CD4-positive, alpha-beta memory T cell (primary cell): ENCODE measurements at regions not wholly inside any gene's neighbourhood (a gene's known extent, or its start where the extent isn't known, plus 50 kb on each side); places are given as distances from the start of the nearest gene placed in this dataset.
A peak's percentile ranks its signal among the peaks of the same experiment; 100 is the strongest.

Source experiments
- CTCF ChIA-PET: fragments of 350-600 bp; sonication (Branson Sonifier 250); formaldehyde crosslinking; loops from one replicate; lab custom pipeline; 2021; ENCODE audit warnings: inconsistent platforms; ENCODE audit not compliant: partially characterized antibody; lab: Charles Lee
- POLR2A ChIA-PET: fragments of 350-600 bp; sonication (Branson Sonifier 250); formaldehyde crosslinking; loops from one replicate; lab custom pipeline; 2021; ENCODE audit not compliant: partially characterized antibody; lab: Charles Lee
- DNase-seq, 5 donors: peaks; one replicate each; pipeline versions ENCODE4 v3.0.0 to v3.0.0-alpha.2; 2020 to 2022; ENCODE audit warnings: mixed read lengths in 1 of 5
- H3K27ac ChIP-seq: one replicate; pipeline ENCODE4 v1.7.0; 2013; ENCODE audit warnings: low read depth, low read length
- H3K27me3 ChIP-seq: 2 replicates; pipeline ENCODE4 v1.7.0; 2013; ENCODE audit warnings: mild to moderate bottlenecking, low read length, moderate library complexity; ENCODE audit not compliant: insufficient read depth
- H3K36me3 ChIP-seq: 2 replicates; pipeline ENCODE4 v1.7.0; 2013; ENCODE audit warnings: mild to moderate bottlenecking, low read length, moderate library complexity; ENCODE audit not compliant: insufficient read depth
- H3K4me1 ChIP-seq: 2 replicates; pipeline ENCODE4 v1.7.0; 2013; ENCODE audit warnings: mild to moderate bottlenecking, low read length, moderate library complexity; ENCODE audit not compliant: insufficient read depth
- H3K4me3 ChIP-seq, 2 donors: one replicate each; pipeline ENCODE4 v1.7.0; 2013; ENCODE audit warnings: low read length in 2 of 2, mild to moderate bottlenecking in 1 of 2
- H3K9me3 ChIP-seq, 2 donors: one replicate each; pipeline ENCODE4 v1.7.0; 2013; ENCODE audit warnings: low read length in 2 of 2, control low read depth in 1 of 2; ENCODE audit not compliant: control insufficient read depth in 1 of 2
- H3K27ac Mint-ChIP-seq, 7 donors: one replicate each; pipeline ENCODE4 v1.8.0; 2020 to 2021; ENCODE audit warnings: mixed read lengths in 7 of 7, mild to moderate bottlenecking in 6 of 7, inconsistent platforms in 3 of 7, moderate library complexity in 3 of 7
- H3K27me3 Mint-ChIP-seq, 2 donors: one replicate each; pipeline ENCODE4 v1.8.0; 2020 to 2021; ENCODE audit warnings: mixed read lengths in 2 of 2
- H3K36me3 Mint-ChIP-seq, 2 donors: one replicate each; pipeline ENCODE4 v1.8.0; 2020 to 2021; ENCODE audit warnings: mixed read lengths in 2 of 2, inconsistent platforms in 1 of 2, mild to moderate bottlenecking in 1 of 2
- H3K4me1 Mint-ChIP-seq, 4 donors: one replicate each; pipeline ENCODE4 v1.8.0; 2020 to 2021; ENCODE audit warnings: mixed read lengths in 4 of 4, mild to moderate bottlenecking in 1 of 4
- H3K4me3 Mint-ChIP-seq, 8 donors: one replicate each; pipeline ENCODE4 v1.8.0; 2020 to 2021; ENCODE audit warnings: mixed read lengths in 8 of 8, mild to moderate bottlenecking in 7 of 8, moderate library complexity in 6 of 8, inconsistent platforms in 3 of 8
- H3K9me3 Mint-ChIP-seq, 8 donors: one replicate each; pipeline ENCODE4 v1.8.0; 2020 to 2021; ENCODE audit warnings: mixed read lengths in 8 of 8, mild to moderate bottlenecking in 5 of 8, inconsistent platforms in 3 of 8, moderate library complexity in 1 of 8
- intact Hi-C: fragments of 100-400 bp; cut with micrococcal nuclease; formaldehyde crosslinking; loops from one replicate; pipeline ENCODE4 v1.15.1; 2023

- H3K27me3 Mint-ChIP-seq, result no peaks in the 10 kb centered on the region
- H3K36me3 Mint-ChIP-seq, result no peaks in the 10 kb centered on the region
- ChIA-PET CTCF (no interaction called here), POLR2A (no interaction called here)
- H3K4me1 Mint-ChIP-seq, result peaks cover 0 to 10% (median 3%) of the 10 kb centered on the region in 4 donors
- H3K4me3 ChIP-seq, result no peak overlapping the region
- H3K4me3 Mint-ChIP-seq, result no peak overlapping the region
- H3K36me3 ChIP-seq, result no peaks in the 10 kb centered on the region
- no peak overlapping the region for H3K27ac ChIP-seq
- H3K4me1 ChIP-seq, result no peaks in the 10 kb centered on the region
- H3K27me3 ChIP-seq, result no peaks in the 10 kb centered on the region
- H3K27ac Mint-ChIP-seq, result no peak overlapping the region
- DNase-seq, result no peak
- intact Hi-C loops, result no loop called here
- peaks cover 0 to 3% (median 0%) of the 10 kb centered on the region in 8 donors for H3K9me3 Mint-ChIP-seq
- no peaks in the 10 kb centered on the region for H3K9me3 ChIP-seq
Measured at GRCh38 chr12:68400226-68400829, 68.2 kb upstream of the MDM1 start.

- no peaks in the 10 kb centered on the region for H3K36me3 Mint-ChIP-seq
Measured at GRCh38 chr12:68402422-68402821, 70.3 kb upstream of the MDM1 start.

GRCh38 chr12:68403296-68403695, 71.1 kb upstream of the MDM1 start:
- no peaks in the 10 kb centered on the region for H3K9me3 Mint-ChIP-seq
- Histone ChIP-seq H3K4me1 (no peaks in the 10 kb centered on the region), H3K36me3 (no peaks in the 10 kb centered on the region), H3K4me3 (no peak overlapping the region), H3K9me3 (no peaks in the 10 kb centered on the region), H3K27ac (no peak overlapping the region), H3K27me3 (no peaks in the 10 kb centered on the region)
- H3K27me3 Mint-ChIP-seq, result peaks cover 0 to 1% of the 10 kb centered on the region in 2 donors
- H3K36me3 Mint-ChIP-seq, result no peaks in the 10 kb centered on the region
- peaks cover 0 to 16% (median 5%) of the 10 kb centered on the region in 4 donors for H3K4me1 Mint-ChIP-seq
- H3K27ac Mint-ChIP-seq, result no peak overlapping the region
- intact Hi-C loops, result no loop called here
- H3K4me3 Mint-ChIP-seq, result no peak overlapping the region
- ChIA-PET POLR2A (interaction anchor here (1.2 kb wide), 1 partner anchor 9 kb away, joined by 3 read pairs; no protein-coding TSS in a partner anchor), CTCF (no interaction called here)
- no peak for DNase-seq

More at GRCh38 chr12:68402422-68402821, 70.3 kb upstream of the MDM1 start:
- H3K36me3 ChIP-seq, result no peaks in the 10 kb centered on the region
- H3K9me3 ChIP-seq, result no peaks in the 10 kb centered on the region
- intact Hi-C loops, result no loop called here
- H3K4me3 ChIP-seq, result no peak overlapping the region
- H3K4me1 Mint-ChIP-seq, result peaks cover 0 to 16% (median 5%) of the 10 kb centered on the region in 4 donors
- H3K27ac ChIP-seq, result no peak overlapping the region
- CTCF ChIA-PET, result no interaction called here
- POLR2A ChIA-PET, result no interaction called here
- no peaks in the 10 kb centered on the region for H3K4me1 ChIP-seq
- no peaks in the 10 kb centered on the region for H3K9me3 Mint-ChIP-seq
- H3K27me3 ChIP-seq, result no peaks in the 10 kb centered on the region
- no peak overlapping the region for H3K4me3 Mint-ChIP-seq
- no peak overlapping the region for H3K27ac Mint-ChIP-seq
- peaks cover 0 to 1% of the 10 kb centered on the region in 2 donors for H3K27me3 Mint-ChIP-seq
- DNase-seq, result no peak

GRCh38 chr12:68403711-68404110, 71.5 kb upstream of the MDM1 start:
- Mint-ChIP-seq H3K27ac (no peak overlapping the region), H3K9me3 (no peaks in the 10 kb centered on the region), H3K36me3 (no peaks in the 10 kb centered on the region), H3K4me1 (peaks cover 0 to 16% (median 5%) of the 10 kb centered on the region in 4 donors), H3K27me3 (peaks cover 0 to 1% of the 10 kb centered on the region in 2 donors), H3K4me3 (peak overlapping the region in 1 of 8 donors; percentile 29)
- H3K36me3 ChIP-seq, result no peaks in the 10 kb centered on the region
- CTCF ChIA-PET, result no interaction called here
- H3K27ac ChIP-seq, result no peak overlapping the region
- H3K9me3 ChIP-seq, result no peaks in the 10 kb centered on the region
- no peaks in the 10 kb centered on the region for H3K4me1 ChIP-seq
- intact Hi-C loops, result no loop called here
- H3K27me3 ChIP-seq, result no peaks in the 10 kb centered on the region
- no peak for DNase-seq
- no peak overlapping the region for H3K4me3 ChIP-seq
- POLR2A ChIA-PET, result interaction anchor here (1.2 kb wide), 1 partner anchor 10 kb away, joined by 3 read pairs; no protein-coding TSS in a partner anchor

- H3K27ac Mint-ChIP-seq, result no peak overlapping the region
- H3K27me3 Mint-ChIP-seq, result peaks cover 0 to 1% of the 10 kb centered on the region in 2 donors
Measured at GRCh38 chr12:68405343-68405781, 73.2 kb upstream of the MDM1 start.

GRCh38 chr12:68406134-68406576, 74.0 kb upstream of the MDM1 start:
- Histone ChIP-seq H3K27me3 (no peaks in the 10 kb centered on the region), H3K27ac (no peak overlapping the region), H3K36me3 (no peaks in the 10 kb centered on the region), H3K4me3 (no peak overlapping the region), H3K9me3 (no peaks in the 10 kb centered on the region), H3K4me1 (no peaks in the 10 kb centered on the region)
- H3K4me3 Mint-ChIP-seq, result no peak overlapping the region
- peaks cover 0 to 3% of the 10 kb centered on the region in 2 donors for H3K27me3 Mint-ChIP-seq
- intact Hi-C loops, result no loop called here
- peaks cover 0 to 16% (median 5%) of the 10 kb centered on the region in 4 donors for H3K4me1 Mint-ChIP-seq
- H3K27ac Mint-ChIP-seq, result peak overlapping the region in 1 of 7 donors; percentile 48
- ChIA-PET POLR2A (no interaction called here), CTCF (no interaction called here)
- no peaks in the 10 kb centered on the region for H3K36me3 Mint-ChIP-seq
- no peaks in the 10 kb centered on the region for H3K9me3 Mint-ChIP-seq
- no peak for DNase-seq

More at GRCh38 chr12:68405343-68405781, 73.2 kb upstream of the MDM1 start:
- Mint-ChIP-seq H3K36me3 (no peaks in the 10 kb centered on the region), H3K4me3 (no peak overlapping the region), H3K9me3 (no peaks in the 10 kb centered on the region), H3K4me1 (peaks cover 0 to 16% (median 5%) of the 10 kb centered on the region in 4 donors)
- no peak for DNase-seq
- no peak overlapping the region for H3K27ac ChIP-seq
- POLR2A ChIA-PET, result no interaction called here
- no peaks in the 10 kb centered on the region for H3K36me3 ChIP-seq
- H3K4me3 ChIP-seq, result no peak overlapping the region
- no peaks in the 10 kb centered on the region for H3K4me1 ChIP-seq
- intact Hi-C loops, result no loop called here
- CTCF ChIA-PET, result no interaction called here
- no peaks in the 10 kb centered on the region for H3K27me3 ChIP-seq
- H3K9me3 ChIP-seq, result no peaks in the 10 kb centered on the region

- Mint-ChIP-seq H3K27me3 (peaks cover 0 to 3% of the 10 kb centered on the region in 2 donors), H3K36me3 (no peaks in the 10 kb centered on the region), H3K4me1 (peaks cover 0 to 16% (median 5%) of the 10 kb centered on the region in 4 donors), H3K4me3 (no peak overlapping the region), H3K27ac (no peak overlapping the region), H3K9me3 (no peaks in the 10 kb centered on the region)
- Histone ChIP-seq H3K9me3 (no peaks in the 10 kb centered on the region), H3K36me3 (no peaks in the 10 kb centered on the region), H3K4me3 (no peak overlapping the region), H3K4me1 (no peaks in the 10 kb centered on the region), H3K27me3 (no peaks in the 10 kb centered on the region), H3K27ac (no peak overlapping the region)
- POLR2A ChIA-PET, result no interaction called here
- CTCF ChIA-PET, result no interaction called here
- intact Hi-C loops, result no loop called here
- no peak for DNase-seq
Measured at GRCh38 chr12:68406911-68407310, 74.7 kb upstream of the MDM1 start.
